ENCODE measurements at regions not wholly inside any gene's neighbourhood (a gene's known extent, or its start where the extent isn't known, plus 50 kb on each side); places are given as distances from the start of the nearest gene placed in this dataset.

GRCh38 chr1:105310063-105310462 lies 1560.4 kb downstream of the AMY1C start:
- no TSS peak for BruUV-seq (replicated peaks)
- ChIA-PET POLR2A (ENCODE audit: low non-redundant PET) (no interaction called here), CTCF (no interaction called here)
- TF ChIP-seq EZH2 (IDR thresholded peaks at IDR 0.05; ENCODE audit: borderline replicate concordance, low read depth, low read length, poor library complexity, severe bottlenecking): no peak
- TF ChIP-seq, protein P1, sequence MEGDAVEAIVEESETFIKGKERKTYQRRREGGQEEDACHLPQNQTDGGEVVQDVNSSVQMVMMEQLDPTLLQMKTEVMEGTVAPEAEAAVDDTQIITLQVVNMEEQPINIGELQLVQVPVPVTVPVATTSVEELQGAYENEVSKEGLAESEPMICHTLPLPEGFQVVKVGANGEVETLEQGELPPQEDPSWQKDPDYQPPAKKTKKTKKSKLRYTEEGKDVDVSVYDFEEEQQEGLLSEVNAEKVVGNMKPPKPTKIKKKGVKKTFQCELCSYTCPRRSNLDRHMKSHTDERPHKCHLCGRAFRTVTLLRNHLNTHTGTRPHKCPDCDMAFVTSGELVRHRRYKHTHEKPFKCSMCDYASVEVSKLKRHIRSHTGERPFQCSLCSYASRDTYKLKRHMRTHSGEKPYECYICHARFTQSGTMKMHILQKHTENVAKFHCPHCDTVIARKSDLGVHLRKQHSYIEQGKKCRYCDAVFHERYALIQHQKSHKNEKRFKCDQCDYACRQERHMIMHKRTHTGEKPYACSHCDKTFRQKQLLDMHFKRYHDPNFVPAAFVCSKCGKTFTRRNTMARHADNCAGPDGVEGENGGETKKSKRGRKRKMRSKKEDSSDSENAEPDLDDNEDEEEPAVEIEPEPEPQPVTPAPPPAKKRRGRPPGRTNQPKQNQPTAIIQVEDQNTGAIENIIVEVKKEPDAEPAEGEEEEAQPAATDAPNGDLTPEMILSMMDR (conservative IDR thresholded peaks at IDR 0.05; ENCODE audit: low read depth, low read length): no peak
- Histone ChIP-seq H3K9me3 (ENCODE audit: low read depth, low read length, poor library complexity, severe bottlenecking) (no peaks in the 10 kb centered on the region), H3K27me3 (replicated peaks; ENCODE audit: insufficient read depth, low read depth, low read length, poor library complexity) (no peaks in the 10 kb centered on the region), H3K4me3 (ENCODE audit: low read depth, low read length, poor library complexity, severe bottlenecking) (no peak overlapping the region), H3K36me3 (ENCODE audit: insufficient read depth, low read length, poor library complexity, severe bottlenecking) (no peaks in the 10 kb centered on the region), H3K27ac (ENCODE audit: low read depth, low read length, poor library complexity, severe bottlenecking) (no peak overlapping the region), H3K4me1 (ENCODE audit: insufficient read depth, low read length, poor library complexity, severe bottlenecking) (no peaks in the 10 kb centered on the region)
- DNase-seq (ENCODE audit: low spot score): no peak
- intact Hi-C loops (cut with micrococcal nuclease; ENCODE audit: unreplicated experiment): no loop called here

DNA sequence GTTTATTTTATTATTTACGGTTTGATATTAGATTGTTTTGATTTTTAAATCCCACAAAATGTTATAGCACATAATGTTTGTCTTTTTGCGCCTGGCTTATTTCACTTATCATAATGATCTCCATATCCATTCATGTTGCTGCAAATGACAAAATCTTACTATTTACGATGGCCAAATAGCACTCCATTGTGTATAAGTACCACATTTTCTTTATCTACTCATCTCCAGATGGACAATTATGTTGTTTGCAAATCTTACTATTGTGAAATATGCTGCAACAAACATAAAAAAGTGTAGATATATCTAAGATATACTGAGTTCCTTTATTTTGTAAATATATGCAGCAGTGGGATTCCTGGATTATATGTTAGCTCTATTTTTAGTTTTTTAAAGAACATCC lies 1568.3 kb downstream of the AMY1C start:
- Histone ChIP-seq H3K9me3 (ENCODE audit: low read depth, low read length, poor library complexity, severe bottlenecking) (no peaks in the 10 kb centered on the region), H3K27ac (ENCODE audit: low read depth, low read length, poor library complexity, severe bottlenecking) (no peak overlapping the region), H3K4me1 (ENCODE audit: insufficient read depth, low read length, poor library complexity, severe bottlenecking) (no peaks in the 10 kb centered on the region), H3K4me3 (ENCODE audit: low read depth, low read length, poor library complexity, severe bottlenecking) (no peak overlapping the region), H3K36me3 (ENCODE audit: insufficient read depth, low read length, poor library complexity, severe bottlenecking) (no peaks in the 10 kb centered on the region), H3K27me3 (replicated peaks; ENCODE audit: insufficient read depth, low read depth, low read length, poor library complexity) (no peaks in the 10 kb centered on the region)
- ChIA-PET POLR2A (ENCODE audit: low non-redundant PET) (no interaction called here), CTCF (no interaction called here)
- BruUV-seq (replicated peaks): no TSS peak
- no peak for DNase-seq (ENCODE audit: low spot score)
- TF ChIP-seq EZH2 (IDR thresholded peaks at IDR 0.05; ENCODE audit: borderline replicate concordance, low read depth, low read length, poor library complexity, severe bottlenecking): no peak
- TF ChIP-seq, protein P1 (conservative IDR thresholded peaks at IDR 0.05; ENCODE audit: low read depth, low read length): no peak
- intact Hi-C loops (cut with micrococcal nuclease; ENCODE audit: unreplicated experiment): no loop called here

- Histone ChIP-seq H3K27ac (ENCODE audit: low read depth, low read length, poor library complexity, severe bottlenecking) (no peak overlapping the region), H3K27me3 (replicated peaks; ENCODE audit: insufficient read depth, low read depth, low read length, poor library complexity) (no peaks in the 10 kb centered on the region), H3K4me1 (ENCODE audit: insufficient read depth, low read length, poor library complexity, severe bottlenecking) (peaks cover 3% of the 10 kb centered on the region), H3K36me3 (ENCODE audit: insufficient read depth, low read length, poor library complexity, severe bottlenecking) (no peaks in the 10 kb centered on the region), H3K9me3 (ENCODE audit: low read depth, low read length, poor library complexity, severe bottlenecking) (no peaks in the 10 kb centered on the region), H3K4me3 (ENCODE audit: low read depth, low read length, poor library complexity, severe bottlenecking) (no peak overlapping the region)
- intact Hi-C loops (cut with micrococcal nuclease; ENCODE audit: unreplicated experiment): no loop called here
- no peak for TF ChIP-seq EZH2 (IDR thresholded peaks at IDR 0.05; ENCODE audit: borderline replicate concordance, low read depth, low read length, poor library complexity, severe bottlenecking)
- TF ChIP-seq, protein P1 (conservative IDR thresholded peaks at IDR 0.05; ENCODE audit: low read depth, low read length): no peak
- no peak for DNase-seq (ENCODE audit: low spot score)
- ChIA-PET POLR2A (ENCODE audit: low non-redundant PET) (no interaction called here), CTCF (no interaction called here)
- no TSS peak for BruUV-seq (replicated peaks)
Observed at GRCh38 chr1:105326886-105327285, 1577.2 kb downstream of the AMY1C start.

Measured in A673 (cell line).